HepG2 (cell line): ENCODE measurements at regions not wholly inside any gene's neighbourhood (a gene's known extent, or its start where the extent isn't known, plus 50 kb on each side); places are given as distances from the start of the nearest gene placed in this dataset.

ENCODE experiments used
- DPF2 ChIP-seq: sonication (generic); formaldehyde crosslinking; IDR thresholded peaks from 2 replicates; pipeline ENCODE4 v1.4.0; 2020; ENCODE audit warnings: mild to moderate bottlenecking, low read depth, missing genetic modification reagents, borderline replicate concordance
- KDM5A ChIP-seq: fragments of 200-600 bp; sonication (generic); IDR thresholded peaks from 2 replicates; pipeline ENCODE4 v1.7.0; 2018; ENCODE audit warnings: antibody characterized with exemption, mild to moderate bottlenecking, low read length, borderline replicate concordance
- NR2C2 ChIP-seq: sonication (generic); formaldehyde crosslinking; IDR thresholded peaks from 2 replicates; pipeline ENCODE4 v1.4.0; 2020; ENCODE audit warnings: missing genetic modification reagents, mild to moderate bottlenecking, moderate library complexity, borderline replicate concordance
- POLR2A ChIP-seq, 2 experiments: IDR thresholded peaks; 2 replicates each; pipeline ENCODE4 v1.6.1; 2011; ENCODE audit warnings: low read depth in 2 of 2, low read length in 2 of 2, mild to moderate bottlenecking in 1 of 2, moderate library complexity in 1 of 2; ENCODE audit not compliant: insufficient read depth in 1 of 2
- POLR2AphosphoS5 ChIP-seq: IDR thresholded peaks from 2 replicates; pipeline ENCODE4 v1.6.1; 2012; ENCODE audit warnings: low read depth, low read length
- SIN3A ChIP-seq: IDR thresholded peaks from 2 replicates; pipeline ENCODE4 v1.6.1; 2011; ENCODE audit warnings: low read depth, mild to moderate bottlenecking, control low read depth, low read length, borderline replicate concordance
- TCF7L2 ChIP-seq: IDR thresholded peaks from 2 replicates; pipeline ENCODE4 v1.6.1; 2011; ENCODE audit warnings: mild to moderate bottlenecking, low read depth, low read length, moderate library complexity
- ZNF234 ChIP-seq: sonication (generic); formaldehyde crosslinking; conservative IDR thresholded peaks from 2 replicates; pipeline ENCODE4 v1.5.1; 2020; ENCODE audit warnings: mild to moderate bottlenecking, missing genetic modification reagents
- ZNF335 ChIP-seq: sonication (generic); formaldehyde crosslinking; IDR thresholded peaks from 2 replicates; pipeline ENCODE4 v1.4.0; 2020; ENCODE audit warnings: missing genetic modification reagents
- TF ChIP-seq, protein P1 (sequence below): sonication (generic); formaldehyde crosslinking; IDR thresholded peaks from 2 replicates; pipeline ENCODE4 v1.5.0; 2020; ENCODE audit warnings: mild to moderate bottlenecking, missing genetic modification reagents, moderate library complexity
- TF ChIP-seq, protein P2 (sequence below): sonication (generic); formaldehyde crosslinking; IDR thresholded peaks from 2 replicates; pipeline ENCODE4 v1.4.0; 2020; ENCODE audit warnings: missing genetic modification reagents
- TF ChIP-seq, protein P3 (sequence below): sonication (generic); formaldehyde crosslinking; IDR thresholded peaks from 2 replicates; pipeline ENCODE4 v1.8.0; 2022; ENCODE audit warnings: mild to moderate bottlenecking, missing genetic modification reagents; ENCODE audit not compliant: insufficient replicate concordance

DNA sequence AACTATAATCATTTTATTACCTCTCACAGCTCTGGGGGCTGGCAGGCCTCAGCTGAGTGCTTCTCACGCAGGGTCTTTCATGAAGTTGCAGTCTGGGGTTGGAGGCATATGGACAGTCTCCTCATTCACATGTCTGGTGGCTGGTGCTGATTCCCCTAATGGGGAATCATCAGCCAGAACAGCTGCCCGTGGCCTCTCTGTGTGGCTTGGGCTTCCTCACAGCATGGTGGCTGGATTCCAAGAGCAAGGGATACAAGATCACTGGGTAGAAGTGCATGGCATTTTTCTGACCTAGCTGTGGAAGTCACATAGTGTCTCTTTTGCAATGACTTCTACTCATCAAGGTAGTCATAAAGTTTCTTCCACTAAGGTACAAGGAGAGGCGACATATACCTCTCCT lies 59.0 kb upstream of the LAPTM4A start:
- no peak for TF ChIP-seq NR2C2 (CRISPR knock-in tag)
- TF ChIP-seq, protein P1, sequence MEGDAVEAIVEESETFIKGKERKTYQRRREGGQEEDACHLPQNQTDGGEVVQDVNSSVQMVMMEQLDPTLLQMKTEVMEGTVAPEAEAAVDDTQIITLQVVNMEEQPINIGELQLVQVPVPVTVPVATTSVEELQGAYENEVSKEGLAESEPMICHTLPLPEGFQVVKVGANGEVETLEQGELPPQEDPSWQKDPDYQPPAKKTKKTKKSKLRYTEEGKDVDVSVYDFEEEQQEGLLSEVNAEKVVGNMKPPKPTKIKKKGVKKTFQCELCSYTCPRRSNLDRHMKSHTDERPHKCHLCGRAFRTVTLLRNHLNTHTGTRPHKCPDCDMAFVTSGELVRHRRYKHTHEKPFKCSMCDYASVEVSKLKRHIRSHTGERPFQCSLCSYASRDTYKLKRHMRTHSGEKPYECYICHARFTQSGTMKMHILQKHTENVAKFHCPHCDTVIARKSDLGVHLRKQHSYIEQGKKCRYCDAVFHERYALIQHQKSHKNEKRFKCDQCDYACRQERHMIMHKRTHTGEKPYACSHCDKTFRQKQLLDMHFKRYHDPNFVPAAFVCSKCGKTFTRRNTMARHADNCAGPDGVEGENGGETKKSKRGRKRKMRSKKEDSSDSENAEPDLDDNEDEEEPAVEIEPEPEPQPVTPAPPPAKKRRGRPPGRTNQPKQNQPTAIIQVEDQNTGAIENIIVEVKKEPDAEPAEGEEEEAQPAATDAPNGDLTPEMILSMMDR (CRISPR knock-in tag), result no peak
- TF ChIP-seq, protein P2, sequence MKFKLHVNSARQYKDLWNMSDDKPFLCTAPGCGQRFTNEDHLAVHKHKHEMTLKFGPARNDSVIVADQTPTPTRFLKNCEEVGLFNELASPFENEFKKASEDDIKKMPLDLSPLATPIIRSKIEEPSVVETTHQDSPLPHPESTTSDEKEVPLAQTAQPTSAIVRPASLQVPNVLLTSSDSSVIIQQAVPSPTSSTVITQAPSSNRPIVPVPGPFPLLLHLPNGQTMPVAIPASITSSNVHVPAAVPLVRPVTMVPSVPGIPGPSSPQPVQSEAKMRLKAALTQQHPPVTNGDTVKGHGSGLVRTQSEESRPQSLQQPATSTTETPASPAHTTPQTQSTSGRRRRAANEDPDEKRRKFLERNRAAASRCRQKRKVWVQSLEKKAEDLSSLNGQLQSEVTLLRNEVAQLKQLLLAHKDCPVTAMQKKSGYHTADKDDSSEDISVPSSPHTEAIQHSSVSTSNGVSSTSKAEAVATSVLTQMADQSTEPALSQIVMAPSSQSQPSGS, result no peak
- TF ChIP-seq ZNF234, result no peak
- no peak for TF ChIP-seq DPF2 (CRISPR knock-in tag)
- TF ChIP-seq SIN3A, result no peak
- no peak for TF ChIP-seq TCF7L2
- no peak for TF ChIP-seq ZNF335 (CRISPR knock-in tag)
- TF ChIP-seq POLR2AphosphoS5, result no peak
- TF ChIP-seq KDM5A, result no peak
- TF ChIP-seq, protein P3, sequence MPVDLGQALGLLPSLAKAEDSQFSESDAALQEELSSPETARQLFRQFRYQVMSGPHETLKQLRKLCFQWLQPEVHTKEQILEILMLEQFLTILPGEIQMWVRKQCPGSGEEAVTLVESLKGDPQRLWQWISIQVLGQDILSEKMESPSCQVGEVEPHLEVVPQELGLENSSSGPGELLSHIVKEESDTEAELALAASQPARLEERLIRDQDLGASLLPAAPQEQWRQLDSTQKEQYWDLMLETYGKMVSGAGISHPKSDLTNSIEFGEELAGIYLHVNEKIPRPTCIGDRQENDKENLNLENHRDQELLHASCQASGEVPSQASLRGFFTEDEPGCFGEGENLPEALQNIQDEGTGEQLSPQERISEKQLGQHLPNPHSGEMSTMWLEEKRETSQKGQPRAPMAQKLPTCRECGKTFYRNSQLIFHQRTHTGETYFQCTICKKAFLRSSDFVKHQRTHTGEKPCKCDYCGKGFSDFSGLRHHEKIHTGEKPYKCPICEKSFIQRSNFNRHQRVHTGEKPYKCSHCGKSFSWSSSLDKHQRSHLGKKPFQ (CRISPR knock-in tag), result no peak
- TF ChIP-seq POLR2A (IDR thresholded peaks at IDR 0.05; ENCODE audit: insufficient read depth in 1 of 2, low read depth in 2 of 2, low read length in 2 of 2), result no peak
